ENCODE measurements at regions not wholly inside any gene's neighbourhood (a gene's known extent, or its start where the extent isn't known, plus 50 kb on each side); places are given as distances from the start of the nearest gene placed in this dataset.

- Histone ChIP-seq H3K4me3 (no peak overlapping the region), H3K27ac (ENCODE audit: low read depth) (no peak overlapping the region), H2AFZ (no peak overlapping the region), H3K79me2 (replicated peaks; ENCODE audit: insufficient read depth) (no peaks in the 10 kb centered on the region), H3K4me1 (ENCODE audit: insufficient read depth) (no peaks in the 10 kb centered on the region), H3K4me2 (no peak overlapping the region), H3K27me3 (ENCODE audit: insufficient read depth) (no peaks in the 10 kb centered on the region), H3K36me3 (ENCODE audit: insufficient read depth) (no peaks in the 10 kb centered on the region), H3K9me2 (ENCODE audit: insufficient read depth) (no peaks in the 10 kb centered on the region; the same call in 1 of the 2 replicates), H4K20me1 (replicated peaks; ENCODE audit: insufficient read depth) (0 out of 2 replicates have a peak, but pooled peaks cover 3% of the 10 kb centered on the region), H3F3A (replicated peaks; ENCODE audit: low read depth) (no peaks in the 10 kb centered on the region)
- DNase-seq (ENCODE audit: low spot score): no peak
- Mint-ChIP-seq H3K4me1 (no peaks in the 10 kb centered on the region), H3K27me3 (ENCODE audit: insufficient read depth, low read depth, poor library complexity) (no peaks in the 10 kb centered on the region), H3K9me3 (peaks cover under 1% of the 10 kb centered on the region; the same call in 2 of the 3 replicates), H3K36me3 (ENCODE audit: low read depth) (no peaks in the 10 kb centered on the region), H3K27ac (no peak overlapping the region), H3K4me3 (no peak overlapping the region)
- TF ChIP-seq POLR2AphosphoS5 (IDR thresholded peaks at IDR 0.05; ENCODE audit: low read depth) (no peak), EZH2 (IDR thresholded peaks at IDR 0.05; ENCODE audit: low read depth, unreplicated experiment) (no peak), EZH2phosphoT487 (IDR thresholded peaks at IDR 0.05; ENCODE audit: unreplicated experiment) (no peak)
- ATAC-seq: no peak
These were observed 849.2 kb upstream of the HS3ST5 start for GRCh38 chr6:115191989-115192388.

DNA sequence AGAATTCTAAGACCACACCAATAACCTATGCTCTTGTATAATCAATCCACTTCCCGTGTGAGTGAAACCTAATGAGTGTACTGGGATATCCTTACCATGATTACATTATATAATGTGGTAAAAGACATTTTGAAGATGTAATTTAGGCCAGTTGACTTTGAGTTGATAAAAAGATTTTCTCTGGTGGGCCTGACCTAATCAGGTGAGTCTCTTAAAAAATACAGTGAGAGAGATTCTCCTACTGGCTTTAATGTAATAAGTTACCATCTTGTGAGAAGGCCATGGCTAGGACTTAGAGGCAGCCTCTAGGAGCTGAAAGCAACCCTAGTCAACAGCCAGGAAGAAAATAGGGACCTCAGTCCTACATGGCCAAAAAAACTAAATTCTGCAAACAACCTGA, 847.7 kb upstream of the HS3ST5 start:
- no peaks in the 10 kb centered on the region for H3K27me3 Mint-ChIP-seq (ENCODE audit: insufficient read depth, low read depth, poor library complexity)
- no peaks in the 10 kb centered on the region for H3K9me3 Mint-ChIP-seq
- no peaks in the 10 kb centered on the region for H3F3A ChIP-seq (replicated peaks; ENCODE audit: low read depth)
- no peak for TF ChIP-seq NANOG (IDR thresholded peaks at IDR 0.05; ENCODE audit: borderline replicate concordance)
- no peak for TF ChIP-seq EZH2 (IDR thresholded peaks at IDR 0.05; ENCODE audit: low read depth, unreplicated experiment)
- no peak for TF ChIP-seq REST (IDR thresholded peaks at IDR 0.05; ENCODE audit: unreplicated experiment)
- TF ChIP-seq, protein P1, sequence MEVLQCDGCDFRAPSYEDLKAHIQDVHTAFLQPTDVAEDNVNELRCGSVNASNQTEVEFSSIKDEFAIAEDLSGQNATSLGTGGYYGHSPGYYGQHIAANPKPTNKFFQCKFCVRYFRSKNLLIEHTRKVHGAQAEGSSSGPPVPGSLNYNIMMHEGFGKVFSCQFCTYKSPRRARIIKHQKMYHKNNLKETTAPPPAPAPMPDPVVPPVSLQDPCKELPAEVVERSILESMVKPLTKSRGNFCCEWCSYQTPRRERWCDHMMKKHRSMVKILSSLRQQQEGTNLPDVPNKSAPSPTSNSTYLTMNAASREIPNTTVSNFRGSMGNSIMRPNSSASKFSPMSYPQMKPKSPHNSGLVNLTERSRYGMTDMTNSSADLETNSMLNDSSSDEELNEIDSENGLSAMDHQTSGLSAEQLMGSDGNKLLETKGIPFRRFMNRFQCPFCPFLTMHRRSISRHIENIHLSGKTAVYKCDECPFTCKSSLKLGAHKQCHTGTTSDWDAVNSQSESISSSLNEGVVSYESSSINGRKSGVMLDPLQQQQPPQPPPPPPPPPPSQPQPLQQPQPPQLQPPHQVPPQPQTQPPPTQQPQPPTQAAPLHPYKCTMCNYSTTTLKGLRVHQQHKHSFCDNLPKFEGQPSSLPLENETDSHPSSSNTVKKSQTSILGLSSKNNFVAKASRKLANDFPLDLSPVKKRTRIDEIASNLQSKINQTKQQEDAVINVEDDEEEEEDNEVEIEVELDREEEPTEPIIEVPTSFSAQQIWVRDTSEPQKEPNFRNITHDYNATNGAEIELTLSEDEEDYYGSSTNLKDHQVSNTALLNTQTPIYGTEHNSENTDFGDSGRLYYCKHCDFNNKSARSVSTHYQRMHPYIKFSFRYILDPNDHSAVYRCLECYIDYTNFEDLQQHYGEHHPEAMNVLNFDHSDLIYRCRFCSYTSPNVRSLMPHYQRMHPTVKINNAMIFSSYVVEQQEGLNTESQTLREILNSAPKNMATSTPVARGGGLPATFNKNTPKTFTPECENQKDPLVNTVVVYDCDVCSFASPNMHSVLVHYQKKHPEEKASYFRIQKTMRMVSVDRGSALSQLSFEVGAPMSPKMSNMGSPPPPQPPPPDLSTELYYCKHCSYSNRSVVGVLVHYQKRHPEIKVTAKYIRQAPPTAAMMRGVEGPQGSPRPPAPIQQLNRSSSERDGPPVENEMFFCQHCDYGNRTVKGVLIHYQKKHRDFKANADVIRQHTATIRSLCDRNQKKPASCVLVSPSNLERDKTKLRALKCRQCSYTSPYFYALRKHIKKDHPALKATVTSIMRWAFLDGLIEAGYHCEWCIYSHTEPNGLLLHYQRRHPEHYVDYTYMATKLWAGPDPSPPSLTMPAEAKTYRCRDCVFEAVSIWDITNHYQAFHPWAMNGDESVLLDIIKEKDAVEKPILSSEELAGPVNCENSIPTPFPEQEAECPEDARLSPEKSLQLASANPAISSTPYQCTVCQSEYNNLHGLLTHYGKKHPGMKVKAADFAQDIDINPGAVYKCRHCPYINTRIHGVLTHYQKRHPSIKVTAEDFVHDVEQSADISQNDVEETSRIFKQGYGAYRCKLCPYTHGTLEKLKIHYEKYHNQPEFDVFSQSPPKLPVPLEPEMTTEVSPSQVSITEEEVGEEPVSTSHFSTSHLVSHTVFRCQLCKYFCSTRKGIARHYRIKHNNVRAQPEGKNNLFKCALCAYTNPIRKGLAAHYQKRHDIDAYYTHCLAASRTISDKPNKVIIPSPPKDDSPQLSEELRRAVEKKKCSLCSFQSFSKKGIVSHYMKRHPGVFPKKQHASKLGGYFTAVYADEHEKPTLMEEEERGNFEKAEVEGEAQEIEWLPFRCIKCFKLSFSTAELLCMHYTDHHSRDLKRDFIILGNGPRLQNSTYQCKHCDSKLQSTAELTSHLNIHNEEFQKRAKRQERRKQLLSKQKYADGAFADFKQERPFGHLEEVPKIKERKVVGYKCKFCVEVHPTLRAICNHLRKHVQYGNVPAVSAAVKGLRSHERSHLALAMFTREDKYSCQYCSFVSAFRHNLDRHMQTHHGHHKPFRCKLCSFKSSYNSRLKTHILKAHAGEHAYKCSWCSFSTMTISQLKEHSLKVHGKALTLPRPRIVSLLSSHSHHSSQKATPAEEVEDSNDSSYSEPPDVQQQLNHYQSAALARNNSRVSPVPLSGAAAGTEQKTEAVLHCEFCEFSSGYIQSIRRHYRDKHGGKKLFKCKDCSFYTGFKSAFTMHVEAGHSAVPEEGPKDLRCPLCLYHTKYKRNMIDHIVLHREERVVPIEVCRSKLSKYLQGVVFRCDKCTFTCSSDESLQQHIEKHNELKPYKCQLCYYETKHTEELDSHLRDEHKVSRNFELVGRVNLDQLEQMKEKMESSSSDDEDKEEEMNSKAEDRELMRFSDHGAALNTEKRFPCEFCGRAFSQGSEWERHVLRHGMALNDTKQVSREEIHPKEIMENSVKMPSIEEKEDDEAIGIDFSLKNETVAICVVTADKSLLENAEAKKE (CRISPR knock-in tag; IDR thresholded peaks at IDR 0.05): no peak
- TF ChIP-seq, protein P2, sequence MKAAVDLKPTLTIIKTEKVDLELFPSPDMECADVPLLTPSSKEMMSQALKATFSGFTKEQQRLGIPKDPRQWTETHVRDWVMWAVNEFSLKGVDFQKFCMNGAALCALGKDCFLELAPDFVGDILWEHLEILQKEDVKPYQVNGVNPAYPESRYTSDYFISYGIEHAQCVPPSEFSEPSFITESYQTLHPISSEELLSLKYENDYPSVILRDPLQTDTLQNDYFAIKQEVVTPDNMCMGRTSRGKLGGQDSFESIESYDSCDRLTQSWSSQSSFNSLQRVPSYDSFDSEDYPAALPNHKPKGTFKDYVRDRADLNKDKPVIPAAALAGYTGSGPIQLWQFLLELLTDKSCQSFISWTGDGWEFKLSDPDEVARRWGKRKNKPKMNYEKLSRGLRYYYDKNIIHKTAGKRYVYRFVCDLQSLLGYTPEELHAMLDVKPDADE (IDR thresholded peaks at IDR 0.05): no peak
- TF ChIP-seq ZNF114 (CRISPR knock-in tag; IDR thresholded peaks at IDR 0.05): no peak
- no peak for TF ChIP-seq EZH2phosphoT487 (IDR thresholded peaks at IDR 0.05; ENCODE audit: unreplicated experiment)
- no peak for TF ChIP-seq ZNF331 (CRISPR knock-in tag; IDR thresholded peaks at IDR 0.05; ENCODE audit: low read depth)
- no peak for TF ChIP-seq STAT1 (IDR thresholded peaks at IDR 0.05; ENCODE audit: unreplicated experiment)

More for the DNA sequence above, 847.7 kb upstream of the HS3ST5 start:
- H3K36me3 ChIP-seq (ENCODE audit: insufficient read depth): no peaks in the 10 kb centered on the region
- no peaks in the 10 kb centered on the region for H3K9me2 ChIP-seq (ENCODE audit: insufficient read depth)
- H3K4me1 ChIP-seq (ENCODE audit: insufficient read depth): no peaks in the 10 kb centered on the region
- H3K4me2 ChIP-seq: no peak overlapping the region
- no peaks in the 10 kb centered on the region for H3K27me3 ChIP-seq (ENCODE audit: insufficient read depth)
- 0 out of 2 replicates have a peak, but pooled peaks cover 3% of the 10 kb centered on the region for H4K20me1 ChIP-seq (replicated peaks; ENCODE audit: insufficient read depth)
- no peaks in the 10 kb centered on the region for H3K36me3 Mint-ChIP-seq (ENCODE audit: low read depth)
- DNase-seq (ENCODE audit: low spot score) (no peak), ATAC-seq (no peak)
- no peaks in the 10 kb centered on the region for H3K4me1 Mint-ChIP-seq
- H3K79me2 ChIP-seq (replicated peaks; ENCODE audit: insufficient read depth): no peaks in the 10 kb centered on the region
- no peak overlapping the region for H3K4me3 Mint-ChIP-seq
- no peak overlapping the region for H3K4me3 ChIP-seq
- no peak overlapping the region for H3K27ac Mint-ChIP-seq
- no peak overlapping the region for H2AFZ ChIP-seq
- H3K27ac ChIP-seq (ENCODE audit: low read depth): no peak overlapping the region

Data from GM23338 (cell line).